Left hindlimb (tissue), 1 donor: ENCODE measurements at regions not wholly inside any gene's neighbourhood (a gene's known extent, or its start where the extent isn't known, plus 50 kb on each side); places are given as distances from the start of the nearest gene placed in this dataset.

Source experiments
- DNase-seq: peaks from one replicate; pipeline ENCODE4 v3.0.0-alpha.2; 2018

GRCh38 chr10:57300718-57301117 lies 939.7 kb upstream of the ZWINT start:
- DNase-seq, result no peak

DNA sequence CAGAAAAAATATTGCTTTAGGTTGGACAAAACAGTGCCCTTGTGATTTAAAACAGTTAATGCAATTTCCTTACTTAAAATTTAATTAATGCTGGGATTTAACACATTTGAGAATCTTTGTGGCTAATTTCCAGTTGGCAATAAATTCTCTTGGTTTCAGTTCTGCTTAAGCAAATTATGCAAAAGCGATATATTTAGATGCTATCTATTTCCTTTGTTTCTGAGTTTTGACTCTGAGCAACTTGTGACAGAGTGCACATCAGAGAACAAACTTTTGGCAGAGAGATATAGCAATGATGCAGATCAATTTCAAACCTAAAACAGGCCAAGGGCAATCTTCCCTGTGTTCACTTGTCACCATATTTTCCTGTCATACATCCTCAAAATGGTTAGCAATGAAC lies 933.6 kb upstream of the ZWINT start:
- no peak for DNase-seq

DNA sequence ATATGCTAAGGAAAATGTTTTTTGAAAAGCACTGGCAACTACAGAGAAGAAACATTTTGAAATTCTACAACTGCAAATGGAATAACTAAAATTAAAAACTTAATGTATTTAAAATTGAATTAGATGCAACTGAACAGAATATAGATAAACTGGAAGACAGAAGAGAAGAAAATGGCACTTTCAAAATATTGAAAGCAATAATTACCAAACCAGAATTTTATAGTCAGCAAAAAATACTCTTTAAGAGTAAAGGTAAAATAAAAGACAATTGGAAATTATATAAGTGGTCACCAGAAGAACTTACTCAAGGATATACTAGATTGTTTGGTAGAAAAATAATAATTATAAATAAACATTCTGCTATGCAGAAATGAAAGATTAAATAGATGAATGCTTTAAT lies 927.7 kb upstream of the ZWINT start:
- DNase-seq, result no peak

GRCh38 chr10:57262892-57263291 lies 901.8 kb upstream of the ZWINT start:
- DNase-seq, result no peak

DNA sequence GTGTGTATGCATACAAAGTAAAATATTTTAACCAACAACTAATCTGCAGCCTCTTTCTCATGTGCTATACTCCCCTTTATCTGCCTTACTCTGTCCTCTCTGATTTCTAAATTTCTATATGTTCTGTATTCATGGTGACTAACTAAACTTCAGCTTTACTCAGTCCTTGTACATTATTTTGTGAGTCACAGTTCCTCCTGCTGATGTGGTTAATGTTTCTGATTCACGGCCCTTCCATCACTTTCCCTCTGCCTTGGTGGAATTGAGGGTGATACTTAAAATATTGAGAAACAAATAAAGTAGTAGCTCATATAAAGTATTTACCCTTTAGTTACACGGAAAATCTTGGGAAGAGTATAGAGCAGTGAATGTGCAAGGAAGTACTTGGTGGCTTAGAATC lies 899.1 kb upstream of the ZWINT start:
- DNase-seq, result no peak

DNA sequence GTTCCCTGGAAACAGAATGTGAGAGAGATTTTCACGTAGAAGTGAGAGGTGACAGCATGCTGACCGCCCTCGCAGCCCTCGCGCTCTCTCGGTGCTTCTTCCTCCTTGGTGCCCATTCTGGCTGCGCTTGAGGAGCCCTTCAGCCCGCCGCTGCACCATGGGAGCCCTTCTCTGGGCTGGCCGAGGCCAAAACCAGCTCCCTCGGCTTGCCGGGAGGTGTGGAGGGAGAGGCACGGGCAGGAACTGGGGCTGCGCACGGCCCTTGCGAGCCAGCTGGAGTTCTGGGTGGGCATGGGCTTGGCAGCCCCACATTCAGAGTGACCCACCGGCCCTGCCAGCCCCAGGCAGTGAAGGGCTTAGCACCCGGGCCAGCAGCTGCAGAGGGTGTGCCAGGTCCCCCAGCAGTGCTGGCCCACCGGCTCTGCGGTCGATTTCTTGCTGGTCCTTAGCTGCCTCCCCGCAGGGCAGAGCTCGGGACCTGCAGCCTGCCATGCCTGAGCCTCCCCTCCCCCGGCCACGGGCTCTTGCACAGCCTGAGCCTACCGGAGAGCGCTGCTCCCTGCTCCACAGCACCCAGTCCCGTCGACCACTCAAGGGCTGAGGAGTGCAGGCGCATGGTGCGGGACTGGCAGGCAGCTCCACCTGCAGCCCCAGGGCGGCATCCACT lies 888.7 kb upstream of the ZWINT start:
- peak; percentile 19 for DNase-seq

DNA sequence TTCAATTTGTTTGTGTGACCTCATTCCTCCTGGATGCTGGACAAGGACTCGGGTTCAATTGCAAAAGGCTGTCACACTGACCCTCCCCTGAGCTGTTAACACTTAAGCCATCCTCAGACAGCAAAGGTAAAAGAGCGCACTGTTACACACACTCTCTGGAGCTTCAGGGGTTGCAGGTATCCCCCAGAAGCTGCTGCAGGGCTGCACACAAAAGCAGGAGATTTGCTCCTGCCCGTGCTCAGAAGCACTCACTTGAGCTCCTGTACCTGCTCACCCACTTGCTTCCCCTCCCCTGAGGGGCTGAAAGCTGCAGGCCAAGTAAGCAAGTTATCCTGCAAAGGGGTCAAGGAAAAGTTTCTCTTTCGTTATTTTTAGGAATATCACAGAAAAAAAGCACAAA lies 886.2 kb upstream of the ZWINT start:
- no peak for DNase-seq

GRCh38 chr10:57225920-57226319 lies 864.9 kb upstream of the ZWINT start:
- no peak for DNase-seq

DNA sequence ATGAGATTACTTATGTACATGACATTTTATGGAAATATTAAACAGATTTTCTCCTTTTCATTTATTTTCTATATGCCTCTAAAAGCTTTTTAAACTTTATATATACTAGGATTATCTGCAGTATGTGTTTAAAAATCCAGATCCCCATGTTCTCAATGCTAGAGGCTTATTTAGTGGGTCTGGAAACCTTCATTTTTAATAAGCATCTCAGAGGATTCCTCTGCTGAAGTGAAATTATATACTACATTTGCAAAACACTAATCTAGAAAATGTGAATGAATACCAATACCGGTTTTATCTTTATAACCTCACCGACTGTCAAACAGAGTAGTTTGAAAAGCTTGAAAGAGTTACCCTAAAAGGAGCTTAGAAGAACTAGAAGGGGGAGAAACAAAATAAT lies 863.8 kb upstream of the ZWINT start:
- no peak for DNase-seq

- no peak for DNase-seq
These were observed 861.5 kb upstream of the ZWINT start for GRCh38 chr10:57222603-57223002.

- no peak for DNase-seq
These were observed 861.1 kb upstream of the ZWINT start for GRCh38 chr10:57222129-57222528.

GRCh38 chr10:57221674-57222073 lies 860.6 kb upstream of the ZWINT start:
- no peak for DNase-seq

DNA sequence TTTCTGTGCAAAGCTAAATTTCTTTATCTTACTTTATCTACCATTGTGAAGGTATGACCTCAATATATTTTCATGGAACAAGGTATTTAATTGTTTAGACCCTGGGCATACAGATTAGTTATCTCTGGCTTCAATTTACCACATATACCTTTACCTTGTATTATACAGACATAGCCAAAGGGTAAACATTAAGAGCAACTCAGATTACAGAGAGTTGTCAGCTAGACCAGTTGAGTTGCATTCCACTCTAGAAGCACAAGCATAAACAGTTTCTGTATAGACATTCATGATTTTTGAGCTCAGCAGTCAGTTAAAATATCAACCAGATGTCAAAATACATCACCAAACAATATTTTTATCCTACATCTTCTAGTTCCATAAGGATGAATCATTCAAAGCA lies 857.3 kb upstream of the ZWINT start:
- no peak for DNase-seq

GRCh38 chr10:57202356-57202755 lies 841.3 kb upstream of the ZWINT start:
- no peak for DNase-seq

DNA sequence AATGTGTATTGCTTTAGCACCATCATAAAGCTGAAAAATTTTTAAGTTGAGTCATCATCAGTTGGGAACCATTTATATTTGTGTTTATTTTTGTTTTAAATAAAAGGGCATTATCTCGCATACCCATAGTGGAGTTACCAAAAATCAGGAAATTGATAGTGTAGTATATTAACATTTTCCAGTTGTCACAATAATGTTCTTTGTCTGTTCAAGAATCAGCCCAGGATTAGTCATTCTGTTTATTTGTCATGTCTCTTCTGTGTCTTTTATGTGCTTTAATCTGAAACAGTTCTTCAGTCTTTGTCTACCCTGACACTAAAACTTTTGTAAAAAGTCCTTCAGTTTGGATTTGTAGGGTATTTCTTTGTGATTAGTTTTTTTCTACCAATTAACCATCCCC lies 827.8 kb upstream of the ZWINT start:
- no peak for DNase-seq

DNA sequence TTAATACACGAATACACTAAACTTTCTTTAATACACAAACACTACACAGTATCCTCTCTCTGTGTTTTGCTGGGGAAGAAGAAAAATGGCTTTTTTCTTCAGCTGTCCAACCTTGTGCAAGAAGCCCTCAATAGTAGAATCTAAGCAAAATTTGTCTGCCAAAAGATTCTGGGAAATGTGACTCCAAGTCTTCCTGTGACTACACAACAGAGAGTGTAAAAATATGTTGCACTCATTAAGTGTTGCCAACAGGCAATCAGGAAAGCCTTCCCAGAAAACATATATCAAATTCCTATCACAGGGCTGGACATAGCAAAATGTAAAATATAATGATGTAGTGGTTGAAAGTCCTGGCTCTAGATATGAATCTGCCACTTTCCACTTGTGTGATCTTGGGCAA lies 825.1 kb upstream of the ZWINT start:
- no peak for DNase-seq

DNA sequence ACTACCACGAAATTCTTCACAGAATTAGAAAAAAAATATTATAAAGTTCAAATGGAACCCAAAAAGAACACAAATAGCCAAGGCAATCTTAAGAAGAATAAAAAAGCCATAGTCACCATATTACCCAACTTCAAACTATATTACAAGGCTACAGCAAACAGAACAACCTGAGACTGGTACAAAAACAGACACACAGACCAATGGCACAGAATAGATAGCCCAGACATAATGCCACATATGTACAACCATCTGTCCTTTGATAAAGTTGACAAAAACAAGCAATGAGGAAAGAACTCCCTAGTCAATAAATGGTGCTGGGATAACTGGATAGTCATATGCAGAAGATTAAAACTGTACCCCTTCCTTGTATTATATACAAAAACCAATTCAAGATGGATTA lies 808.5 kb upstream of the ZWINT start:
- no peak for DNase-seq

- no peak for DNase-seq
These were observed 807.7 kb upstream of the ZWINT start for GRCh38 chr10:57168611-57169240.

- DNase-seq, result no peak
These were observed 804.6 kb upstream of the ZWINT start for GRCh38 chr10:57165671-57166070.

DNA sequence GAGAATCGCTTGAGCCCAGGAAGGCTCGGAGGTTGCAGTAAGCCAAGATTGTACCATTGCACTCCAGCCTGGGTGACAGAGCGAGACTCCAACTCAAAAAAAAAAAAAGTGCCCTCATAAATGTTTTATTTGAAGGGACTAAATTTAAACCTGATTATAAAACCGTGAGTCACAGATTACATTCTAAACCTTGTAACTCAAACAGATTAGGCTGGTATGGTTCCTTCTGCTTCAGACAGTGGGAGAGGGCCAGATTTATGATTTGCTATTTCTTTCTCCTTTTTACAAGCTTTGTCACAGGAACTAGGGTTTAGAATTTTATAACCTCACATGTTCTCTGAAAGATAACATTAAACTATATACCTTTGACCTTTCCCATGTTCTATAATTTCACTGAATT lies 801.2 kb upstream of the ZWINT start:
- DNase-seq, result no peak

DNA sequence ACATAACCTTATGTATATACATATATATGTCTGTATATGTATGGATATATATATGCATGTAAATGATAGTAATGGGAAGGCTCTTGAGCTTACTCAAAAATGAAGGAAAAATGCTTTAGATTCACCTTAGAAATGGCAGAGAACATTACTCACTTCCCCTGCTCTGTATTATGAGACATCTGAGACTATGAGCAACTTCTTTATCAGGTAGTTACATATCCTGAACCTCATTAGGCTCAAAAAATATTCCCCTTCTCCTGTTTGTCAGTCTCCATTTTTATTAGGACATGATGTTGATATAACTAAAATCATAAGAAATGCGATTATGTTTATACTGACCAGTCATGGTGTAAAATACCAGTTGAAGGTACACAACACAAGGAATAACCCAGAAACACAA lies 800.1 kb upstream of the ZWINT start:
- no peak for DNase-seq

- DNase-seq, result no peak
These were observed 784.5 kb upstream of the ZWINT start for GRCh38 chr10:57145548-57145947.

DNA sequence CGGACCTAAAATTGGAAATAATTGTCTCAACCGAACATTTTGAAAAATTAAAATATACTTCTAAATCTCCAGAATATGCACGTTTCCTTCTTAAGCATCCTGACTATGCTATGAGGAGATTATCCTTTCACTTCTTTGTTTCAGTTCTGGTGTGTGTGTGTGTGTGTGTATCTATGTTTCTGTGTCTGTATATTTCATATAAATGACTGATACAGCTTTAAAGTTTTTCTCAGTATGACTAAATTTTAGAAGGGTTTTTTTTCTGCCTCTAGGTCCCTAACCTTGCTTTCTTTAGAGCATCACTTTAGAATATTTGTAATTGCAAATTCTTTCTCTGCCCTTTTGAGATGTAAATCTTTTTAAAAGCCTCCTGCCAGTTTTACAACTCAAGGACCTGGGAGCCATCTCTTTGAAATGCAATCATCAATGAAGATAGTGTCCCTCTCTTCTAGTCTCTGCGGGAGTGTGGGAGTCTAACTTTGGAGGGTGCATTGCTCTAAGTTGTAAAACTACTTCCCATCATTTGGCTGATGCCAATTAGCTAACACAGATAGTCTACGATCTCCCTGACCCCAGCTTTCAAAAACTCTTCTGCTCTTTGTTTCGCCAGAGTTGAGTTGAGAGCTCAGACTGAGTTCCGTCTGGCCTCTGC lies 782.0 kb upstream of the ZWINT start:
- no peak for DNase-seq

DNA sequence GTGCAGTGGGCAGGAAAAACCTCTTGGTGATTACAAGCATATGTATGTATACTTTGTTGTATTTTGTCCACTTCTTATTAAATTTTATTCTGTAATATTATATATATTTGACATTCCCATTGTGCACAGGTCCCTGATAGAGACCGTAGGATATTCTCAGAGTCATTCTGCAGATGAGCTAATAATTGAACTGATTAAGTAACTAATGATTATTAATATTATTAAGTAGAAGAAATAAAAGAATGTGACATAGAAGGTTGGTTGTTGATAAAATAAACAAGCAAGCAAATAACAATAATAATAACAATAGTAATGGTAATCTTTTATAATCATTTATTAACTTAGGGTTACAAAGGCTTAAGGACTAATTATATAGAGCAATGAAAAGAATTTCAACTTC lies 780.6 kb upstream of the ZWINT start:
- no peak for DNase-seq

- DNase-seq, result no peak
These were observed 758.6 kb upstream of the ZWINT start for GRCh38 chr10:57119684-57120083.
